RWPE2 (cell line): ENCODE measurements at regions not wholly inside any gene's neighbourhood (a gene's known extent, or its start where the extent isn't known, plus 50 kb on each side); places are given as distances from the start of the nearest gene placed in this dataset.

Source experiments
- ATAC-seq: fragments of 200-7000 bp; cut with Tn5 transposase; 3 replicates; pipeline ENCODE4 v1.9.1; 2021; ENCODE audit warnings: low read depth
- DNase-seq: peaks from one replicate; pipeline ENCODE4 v3.0.0-alpha.2; 2020; ENCODE audit warnings: low spot score
- H3K27ac ChIP-seq: fragments of 450-650 bp; 2 replicates; pipeline ENCODE4 v1.5.1; 2017; ENCODE audit warnings: mild to moderate bottlenecking; ENCODE audit not compliant: poor library complexity, severe bottlenecking
- H3K27me3 ChIP-seq: fragments of 250-450 bp; sonication (Bioruptor Pico); 2 replicates; pipeline ENCODE4 v1.5.1; 2021; ENCODE audit warnings: mild to moderate bottlenecking, moderate library complexity; ENCODE audit not compliant: insufficient read depth, poor library complexity, severe bottlenecking
- H3K36me3 ChIP-seq: fragments of 250-450 bp; sonication (Bioruptor Pico); 2 replicates; pipeline ENCODE4 v1.5.1; 2020; ENCODE audit warnings: low read depth, mild to moderate bottlenecking, moderate library complexity
- H3K4me1 ChIP-seq: fragments of 250-450 bp; sonication (Bioruptor Pico); 2 replicates; pipeline ENCODE4 v1.5.1; 2021; ENCODE audit warnings: mild to moderate bottlenecking, moderate library complexity; ENCODE audit not compliant: insufficient read depth, poor library complexity, severe bottlenecking
- H3K4me3 ChIP-seq: fragments of 250-450 bp; sonication (Bioruptor Pico); 2 replicates; pipeline ENCODE4 v1.5.1; 2021; ENCODE audit warnings: mild to moderate bottlenecking, moderate library complexity; ENCODE audit not compliant: severe bottlenecking
- H3K9me3 ChIP-seq: fragments of 250-450 bp; sonication (Bioruptor Pico); 2 replicates; pipeline ENCODE4 v1.5.1; 2021; ENCODE audit warnings: mild to moderate bottlenecking, moderate library complexity; ENCODE audit not compliant: severe bottlenecking
- TF ChIP-seq, protein P1 (sequence below): fragments of 450-650 bp; IDR thresholded peaks from one replicate; pipeline ENCODE4 v1.5.1; 2017; ENCODE audit warnings: mild to moderate bottlenecking, moderate library complexity; ENCODE audit not compliant: poor library complexity, severe bottlenecking

DNA sequence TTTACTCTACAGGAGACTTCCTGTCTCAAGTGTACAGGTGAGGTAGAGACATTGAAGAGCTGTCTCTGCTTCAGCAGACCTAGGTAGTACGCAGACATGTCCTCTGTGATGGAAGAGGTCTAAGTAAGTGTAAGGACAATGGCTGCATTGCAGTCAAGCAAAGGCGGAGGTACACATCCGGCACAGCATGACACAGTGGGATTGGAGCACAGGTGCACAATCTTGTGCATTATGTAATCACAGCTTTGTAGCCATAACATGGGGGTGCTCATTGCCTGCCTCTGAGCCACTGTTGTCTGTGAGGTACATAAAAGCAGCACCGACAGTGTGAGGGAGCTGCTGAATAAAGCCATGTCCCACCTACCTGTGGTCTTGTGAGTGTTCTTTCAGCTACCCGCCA, 66.4 kb upstream of the CCDC190 start:
- H3K4me3 ChIP-seq, result no peak overlapping the region
- H3K36me3 ChIP-seq, result no peaks in the 10 kb centered on the region
- no peaks in the 10 kb centered on the region for H3K27me3 ChIP-seq
- H3K9me3 ChIP-seq, result peaks cover 2% of the 10 kb centered on the region
- TF ChIP-seq, protein P1, sequence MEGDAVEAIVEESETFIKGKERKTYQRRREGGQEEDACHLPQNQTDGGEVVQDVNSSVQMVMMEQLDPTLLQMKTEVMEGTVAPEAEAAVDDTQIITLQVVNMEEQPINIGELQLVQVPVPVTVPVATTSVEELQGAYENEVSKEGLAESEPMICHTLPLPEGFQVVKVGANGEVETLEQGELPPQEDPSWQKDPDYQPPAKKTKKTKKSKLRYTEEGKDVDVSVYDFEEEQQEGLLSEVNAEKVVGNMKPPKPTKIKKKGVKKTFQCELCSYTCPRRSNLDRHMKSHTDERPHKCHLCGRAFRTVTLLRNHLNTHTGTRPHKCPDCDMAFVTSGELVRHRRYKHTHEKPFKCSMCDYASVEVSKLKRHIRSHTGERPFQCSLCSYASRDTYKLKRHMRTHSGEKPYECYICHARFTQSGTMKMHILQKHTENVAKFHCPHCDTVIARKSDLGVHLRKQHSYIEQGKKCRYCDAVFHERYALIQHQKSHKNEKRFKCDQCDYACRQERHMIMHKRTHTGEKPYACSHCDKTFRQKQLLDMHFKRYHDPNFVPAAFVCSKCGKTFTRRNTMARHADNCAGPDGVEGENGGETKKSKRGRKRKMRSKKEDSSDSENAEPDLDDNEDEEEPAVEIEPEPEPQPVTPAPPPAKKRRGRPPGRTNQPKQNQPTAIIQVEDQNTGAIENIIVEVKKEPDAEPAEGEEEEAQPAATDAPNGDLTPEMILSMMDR, result no peak
- no peak for DNase-seq
- H3K4me1 ChIP-seq, result no peaks in the 10 kb centered on the region
- no peak for ATAC-seq
- H3K27ac ChIP-seq, result no peak overlapping the region

DNA sequence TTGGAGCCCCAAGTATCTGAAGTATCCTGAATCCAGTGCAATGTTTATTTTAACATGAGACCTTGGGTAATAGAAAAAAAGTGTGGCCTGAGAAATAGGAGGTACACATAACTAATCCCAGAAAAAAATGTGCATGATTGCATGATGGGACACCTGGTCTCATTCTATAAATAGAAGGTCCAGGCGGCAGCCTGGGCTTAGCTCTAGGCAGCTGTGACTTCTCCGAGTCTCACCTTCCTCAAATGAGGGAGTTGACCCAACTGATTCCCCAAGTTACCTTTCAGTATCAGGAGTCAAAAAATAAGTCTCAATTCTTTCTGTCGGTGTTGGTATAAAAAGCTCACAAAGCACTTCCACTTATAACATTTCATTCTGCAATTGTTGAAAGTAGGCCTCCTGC, 65.9 kb upstream of the CCDC190 start:
- no peaks in the 10 kb centered on the region for H3K36me3 ChIP-seq
- H3K4me3 ChIP-seq, result no peak overlapping the region
- H3K9me3 ChIP-seq, result peaks cover 2% of the 10 kb centered on the region
- TF ChIP-seq, protein P1, result no peak
- no peak for DNase-seq
- H3K4me1 ChIP-seq, result no peaks in the 10 kb centered on the region
- H3K27me3 ChIP-seq, result no peaks in the 10 kb centered on the region
- H3K27ac ChIP-seq, result no peak overlapping the region
- ATAC-seq, result no peak

DNA sequence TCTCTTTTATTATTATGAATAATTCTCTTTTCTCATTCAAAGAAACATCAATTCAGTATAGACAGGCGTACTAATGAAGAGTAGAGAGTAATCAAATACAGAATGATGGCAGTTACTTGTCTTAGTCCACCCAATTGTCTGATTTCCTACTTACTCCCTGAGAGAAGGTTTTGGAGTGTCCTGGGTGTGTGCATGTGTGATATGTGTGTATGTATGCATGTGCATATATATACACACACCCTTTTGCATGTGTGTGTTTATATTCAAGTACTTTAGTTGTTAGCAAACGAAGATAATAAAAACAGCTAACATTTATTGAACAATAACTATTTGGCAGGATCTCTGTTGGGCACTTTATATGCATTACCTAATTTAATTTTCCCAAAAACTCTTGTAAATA, 63.2 kb upstream of the CCDC190 start:
- Histone ChIP-seq H3K27ac (no peak overlapping the region), H3K27me3 (no peaks in the 10 kb centered on the region), H3K4me3 (no peak overlapping the region), H3K36me3 (no peaks in the 10 kb centered on the region), H3K9me3 (peaks cover 2% of the 10 kb centered on the region), H3K4me1 (no peaks in the 10 kb centered on the region)
- TF ChIP-seq, protein P1, result no peak
- DNase-seq, result no peak
- no peak for ATAC-seq

GRCh38 chr1:162922201-162922600, 61.2 kb upstream of the CCDC190 start:
- no peaks in the 10 kb centered on the region for H3K4me1 ChIP-seq
- TF ChIP-seq, protein P1, result no peak
- peaks cover 2% of the 10 kb centered on the region for H3K9me3 ChIP-seq
- H3K27me3 ChIP-seq, result no peaks in the 10 kb centered on the region
- DNase-seq (no peak), ATAC-seq (no peak)
- no peaks in the 10 kb centered on the region for H3K36me3 ChIP-seq
- no peak overlapping the region for H3K4me3 ChIP-seq
- H3K27ac ChIP-seq, result no peak overlapping the region

- Histone ChIP-seq H3K4me1 (peaks cover 3% of the 10 kb centered on the region), H3K9me3 (peaks cover 2% of the 10 kb centered on the region), H3K27ac (no peak overlapping the region), H3K4me3 (no peak overlapping the region), H3K36me3 (no peaks in the 10 kb centered on the region), H3K27me3 (no peaks in the 10 kb centered on the region)
- TF ChIP-seq, protein P1, result no peak
- ATAC-seq, result no peak
- DNase-seq, result no peak
Measured at GRCh38 chr1:162921311-162921710, 60.3 kb upstream of the CCDC190 start.
